Panc1 (cell line): ENCODE measurements at regions not wholly inside any gene's neighbourhood (a gene's known extent, or its start where the extent isn't known, plus 50 kb on each side); places are given as distances from the start of the nearest gene placed in this dataset.

Source experiments
- ATAC-seq: fragments of 200-7000 bp; cut with Tn5 transposase; 2 replicates; pipeline ENCODE4 v1.9.1; 2020; ENCODE audit warnings: mild to moderate bottlenecking, moderate library complexity
- BruUV-seq: library from RNA; stranded (reverse); fragments of 400-500 nt; replicated peaks from 2 replicates; lab custom pipeline; 2021; lab: Mats Ljungman, UMichigan
- CTCF ChIA-PET: fragments of 300-600 bp; sonication (Branson Sonifier 250); formaldehyde crosslinking; loops from one replicate; lab custom pipeline; 2022; ENCODE audit warnings: antibody characterized with exemption; lab: Charles Lee
- POLR2A ChIA-PET: fragments of 300-600 bp; sonication (Branson Sonifier 250); formaldehyde crosslinking; loops from one replicate; lab custom pipeline; 2022; ENCODE audit warnings: antibody characterized with exemption; lab: Charles Lee
- DNase-seq: peaks from one replicate; pipeline ENCODE4 v3.0.0-alpha.2; 2010; ENCODE audit warnings: low read depth, low spot score
- H3K27ac ChIP-seq: 2 replicates; pipeline ENCODE4 v1.5.1; 2011; ENCODE audit warnings: mild to moderate bottlenecking, low read length, inconsistent platforms
- H3K27me3 ChIP-seq: fragments of 200-500 bp; sonication (Bioruptor generic); 2 replicates; pipeline ENCODE4 v1.6.0; 2014; ENCODE audit warnings: low read length, inconsistent platforms; ENCODE audit not compliant: control insufficient read depth, insufficient read depth
- H3K36me3 ChIP-seq: fragments of 200-500 bp; sonication (Bioruptor generic); 2 replicates; pipeline ENCODE4 v1.5.1; 2014; ENCODE audit warnings: inconsistent platforms, mild to moderate bottlenecking, low read length, moderate library complexity; ENCODE audit not compliant: control insufficient read depth, insufficient read depth
- H3K4me1 ChIP-seq: 2 replicates; pipeline ENCODE4 v1.5.1; 2011; ENCODE audit warnings: inconsistent platforms, mild to moderate bottlenecking, low read length, moderate library complexity; ENCODE audit not compliant: control insufficient read depth, insufficient read depth
- H3K4me3 ChIP-seq, 2 experiments: 2 replicates each; pipeline ENCODE4 v1.5.1; 2011 to 2012; ENCODE audit warnings: low read depth in 2 of 2, low read length in 2 of 2, mild to moderate bottlenecking in 2 of 2, inconsistent platforms in 1 of 2, moderate library complexity in 1 of 2
- H3K9me3 ChIP-seq: fragments of 200-500 bp; sonication (Bioruptor generic); 2 replicates; pipeline ENCODE4 v1.5.1; 2014; ENCODE audit warnings: low read depth, mild to moderate bottlenecking, inconsistent platforms, low read length, moderate library complexity; ENCODE audit not compliant: control insufficient read depth, insufficient read depth
- POLR2AphosphoS5 ChIP-seq: IDR thresholded peaks from 2 replicates; pipeline ENCODE4 v1.6.1; 2012; ENCODE audit warnings: mild to moderate bottlenecking, low read depth, low read length, moderate library complexity
- SIN3A ChIP-seq: IDR thresholded peaks from 2 replicates; pipeline ENCODE4 v1.6.1; 2012; ENCODE audit warnings: low read depth, mild to moderate bottlenecking, low read length, moderate library complexity, borderline replicate concordance; ENCODE audit not compliant: insufficient read depth
- TCF7L2 ChIP-seq: IDR thresholded peaks from 2 replicates; pipeline ENCODE4 v1.6.1; 2011; ENCODE audit warnings: mild to moderate bottlenecking, low read depth, low read length, inconsistent platforms
- in situ Hi-C: cut with HindIII; loops from 2 replicates; pipeline ENCODE4 v1.10.0; 2016; ENCODE audit warnings: low sequenced_read_pairs, low pct_unique_long_range_greater_than_20kb
- intact Hi-C: fragments of 100-400 bp; cut with micrococcal nuclease; formaldehyde crosslinking; loops from one replicate; pipeline ENCODE4 v1.10.0; 2022; ENCODE audit not compliant: unreplicated experiment
- TF ChIP-seq, protein P1 (sequence below): fragments of 450-650 bp; IDR thresholded peaks from 2 replicates; pipeline ENCODE4 v1.5.1; 2017; ENCODE audit warnings: mild to moderate bottlenecking
- TF ChIP-seq, protein P2 (sequence below), 2 experiments: IDR thresholded peaks; 2 replicates each; pipeline ENCODE4 v1.6.1; 2011 to 2012; ENCODE audit warnings: low read depth in 2 of 2, control low read depth in 1 of 2, low read length in 1 of 2, mild to moderate bottlenecking in 1 of 2, moderate library complexity in 1 of 2; ENCODE audit not compliant: insufficient read depth in 1 of 2

DNA sequence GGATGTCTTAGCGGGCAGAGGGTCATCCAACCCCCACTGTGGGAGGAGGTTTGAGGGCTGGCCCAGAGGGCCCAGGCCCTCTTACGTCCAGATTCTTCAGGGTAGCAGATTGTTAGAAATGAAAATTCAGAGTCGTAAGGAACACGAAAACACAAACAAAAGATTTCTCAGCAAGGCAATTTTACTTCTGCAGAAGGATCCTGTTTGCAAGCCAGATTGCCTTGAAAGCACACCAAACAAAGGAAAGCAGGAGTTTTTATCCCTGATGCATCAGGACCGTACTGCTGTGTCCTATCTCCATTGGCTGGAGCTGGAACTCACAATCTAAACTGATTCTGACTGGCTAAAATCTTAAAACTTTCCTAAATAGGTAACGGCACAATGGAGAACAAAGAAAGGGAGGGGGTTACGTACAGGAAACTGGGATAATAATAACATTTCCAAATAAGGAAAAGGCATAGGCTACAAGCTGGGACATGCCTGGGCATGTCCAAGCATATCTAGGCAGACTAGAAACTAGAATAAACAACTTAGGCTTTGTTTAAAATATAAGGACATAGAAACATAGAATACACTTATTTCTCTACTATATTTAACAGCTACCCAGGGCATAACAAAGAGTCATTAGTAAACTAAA is 97.3 kb upstream of the C2CD4B start:
- in situ Hi-C loops (no loop called here), intact Hi-C loops (no loop called here)
- Histone ChIP-seq H3K27ac (no peak overlapping the region), H3K4me3 (no peak overlapping the region), H3K4me1 (no peaks in the 10 kb centered on the region), H3K27me3 (no peaks in the 10 kb centered on the region), H3K36me3 (no peaks in the 10 kb centered on the region), H3K9me3 (peaks cover 9% of the 10 kb centered on the region; the same call in 1 of the 2 replicates)
- ChIA-PET CTCF (no interaction called here), POLR2A (no interaction called here)
- TF ChIP-seq, protein P1, sequence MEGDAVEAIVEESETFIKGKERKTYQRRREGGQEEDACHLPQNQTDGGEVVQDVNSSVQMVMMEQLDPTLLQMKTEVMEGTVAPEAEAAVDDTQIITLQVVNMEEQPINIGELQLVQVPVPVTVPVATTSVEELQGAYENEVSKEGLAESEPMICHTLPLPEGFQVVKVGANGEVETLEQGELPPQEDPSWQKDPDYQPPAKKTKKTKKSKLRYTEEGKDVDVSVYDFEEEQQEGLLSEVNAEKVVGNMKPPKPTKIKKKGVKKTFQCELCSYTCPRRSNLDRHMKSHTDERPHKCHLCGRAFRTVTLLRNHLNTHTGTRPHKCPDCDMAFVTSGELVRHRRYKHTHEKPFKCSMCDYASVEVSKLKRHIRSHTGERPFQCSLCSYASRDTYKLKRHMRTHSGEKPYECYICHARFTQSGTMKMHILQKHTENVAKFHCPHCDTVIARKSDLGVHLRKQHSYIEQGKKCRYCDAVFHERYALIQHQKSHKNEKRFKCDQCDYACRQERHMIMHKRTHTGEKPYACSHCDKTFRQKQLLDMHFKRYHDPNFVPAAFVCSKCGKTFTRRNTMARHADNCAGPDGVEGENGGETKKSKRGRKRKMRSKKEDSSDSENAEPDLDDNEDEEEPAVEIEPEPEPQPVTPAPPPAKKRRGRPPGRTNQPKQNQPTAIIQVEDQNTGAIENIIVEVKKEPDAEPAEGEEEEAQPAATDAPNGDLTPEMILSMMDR, result no peak
- TF ChIP-seq POLR2AphosphoS5 (no peak), SIN3A (no peak), TCF7L2 (no peak)
- TF ChIP-seq, protein P2, sequence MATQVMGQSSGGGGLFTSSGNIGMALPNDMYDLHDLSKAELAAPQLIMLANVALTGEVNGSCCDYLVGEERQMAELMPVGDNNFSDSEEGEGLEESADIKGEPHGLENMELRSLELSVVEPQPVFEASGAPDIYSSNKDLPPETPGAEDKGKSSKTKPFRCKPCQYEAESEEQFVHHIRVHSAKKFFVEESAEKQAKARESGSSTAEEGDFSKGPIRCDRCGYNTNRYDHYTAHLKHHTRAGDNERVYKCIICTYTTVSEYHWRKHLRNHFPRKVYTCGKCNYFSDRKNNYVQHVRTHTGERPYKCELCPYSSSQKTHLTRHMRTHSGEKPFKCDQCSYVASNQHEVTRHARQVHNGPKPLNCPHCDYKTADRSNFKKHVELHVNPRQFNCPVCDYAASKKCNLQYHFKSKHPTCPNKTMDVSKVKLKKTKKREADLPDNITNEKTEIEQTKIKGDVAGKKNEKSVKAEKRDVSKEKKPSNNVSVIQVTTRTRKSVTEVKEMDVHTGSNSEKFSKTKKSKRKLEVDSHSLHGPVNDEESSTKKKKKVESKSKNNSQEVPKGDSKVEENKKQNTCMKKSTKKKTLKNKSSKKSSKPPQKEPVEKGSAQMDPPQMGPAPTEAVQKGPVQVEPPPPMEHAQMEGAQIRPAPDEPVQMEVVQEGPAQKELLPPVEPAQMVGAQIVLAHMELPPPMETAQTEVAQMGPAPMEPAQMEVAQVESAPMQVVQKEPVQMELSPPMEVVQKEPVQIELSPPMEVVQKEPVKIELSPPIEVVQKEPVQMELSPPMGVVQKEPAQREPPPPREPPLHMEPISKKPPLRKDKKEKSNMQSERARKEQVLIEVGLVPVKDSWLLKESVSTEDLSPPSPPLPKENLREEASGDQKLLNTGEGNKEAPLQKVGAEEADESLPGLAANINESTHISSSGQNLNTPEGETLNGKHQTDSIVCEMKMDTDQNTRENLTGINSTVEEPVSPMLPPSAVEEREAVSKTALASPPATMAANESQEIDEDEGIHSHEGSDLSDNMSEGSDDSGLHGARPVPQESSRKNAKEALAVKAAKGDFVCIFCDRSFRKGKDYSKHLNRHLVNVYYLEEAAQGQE (IDR thresholded peaks at IDR 0.05; ENCODE audit: insufficient read depth in 1 of 2, low read depth in 2 of 2, low read length in 1 of 2), result no peak
- DNase-seq (no peak), ATAC-seq (no peak)
- BruUV-seq, result no TSS peak

DNA sequence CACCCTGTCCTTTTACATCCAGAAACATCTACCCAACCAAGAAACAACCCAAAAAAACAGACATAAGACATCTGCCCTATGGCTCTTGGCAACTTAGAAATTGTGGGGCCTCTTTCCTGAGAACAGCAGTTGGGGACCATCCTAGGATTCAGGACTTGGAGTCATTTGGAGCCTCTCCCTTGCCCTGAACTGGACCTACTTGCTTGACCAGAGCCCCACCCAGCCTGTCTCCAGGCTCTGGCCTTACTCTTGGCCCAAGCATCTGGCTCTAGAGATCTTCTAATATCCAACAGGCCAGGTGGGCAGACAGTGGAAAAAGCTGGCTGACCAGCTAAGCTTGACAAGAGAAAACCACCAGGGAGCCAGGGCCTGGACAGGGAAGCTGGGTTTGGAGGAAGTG is 99.1 kb upstream of the C2CD4B start:
- in situ Hi-C loops, result no loop called here
- Histone ChIP-seq H3K27me3 (no peaks in the 10 kb centered on the region), H3K27ac (no peak overlapping the region), H3K4me1 (no peaks in the 10 kb centered on the region), H3K9me3 (peaks cover 20% of the 10 kb centered on the region), H3K36me3 (no peaks in the 10 kb centered on the region), H3K4me3 (no peak overlapping the region)
- intact Hi-C loops, result no loop called here
- CTCF ChIA-PET, result no interaction called here
- POLR2A ChIA-PET, result no interaction called here
- BruUV-seq, result no TSS peak
- DNase-seq (no peak), ATAC-seq (no peak)
- TF ChIP-seq, protein P1, result no peak
- TF ChIP-seq SIN3A (no peak), TCF7L2 (no peak), POLR2AphosphoS5 (no peak)
- TF ChIP-seq, protein P2 (IDR thresholded peaks at IDR 0.05; ENCODE audit: insufficient read depth in 1 of 2, low read depth in 2 of 2, low read length in 1 of 2), result no peak
